H1 (cell line): ENCODE measurements at regions not wholly inside any gene's neighbourhood (a gene's known extent, or its start where the extent isn't known, plus 50 kb on each side); places are given as distances from the start of the nearest gene placed in this dataset.

ENCODE experiments used
- CTCF ChIA-PET: fragments of 300-600 bp; sonication (Branson Sonifier 250); formaldehyde crosslinking; loops from one replicate; lab custom pipeline; 2021; ENCODE audit not compliant: partially characterized antibody; lab: Charles Lee
- POLR2A ChIA-PET: fragments of 300-600 bp; sonication (Branson Sonifier 250); formaldehyde crosslinking; loops from one replicate; lab custom pipeline; 2021; ENCODE audit warnings: inconsistent platforms; ENCODE audit not compliant: partially characterized antibody; lab: Charles Lee
- DNase-seq, 2 experiments: peaks; one replicate each; pipeline versions ENCODE4 v3.0.0 to v3.0.0-alpha.2; 2010 to 2022; ENCODE audit warnings: low spot score in 2 of 2, low read depth in 1 of 2, mixed read lengths in 1 of 2
- FAIRE-seq: peaks from 2 replicates; lab custom pipeline; 2011; peaks lifted over from hg19 to GRCh38; lab: Jason Lieb, UNC
- H2AFZ ChIP-seq: 2 replicates; pipeline ENCODE4 v1.8.1; 2012; ENCODE audit warnings: low read length, inconsistent platforms
- H2AK5ac ChIP-seq: 2 replicates; pipeline ENCODE4 v1.6.1; 2013; ENCODE audit warnings: low read depth, low read length
- H2BK120ac ChIP-seq: replicated peaks from 2 replicates; pipeline ENCODE3; 2013; ENCODE audit warnings: low read depth, low read length, inconsistent platforms
- H2BK12ac ChIP-seq: 2 replicates; pipeline ENCODE4 v1.6.1; 2013; ENCODE audit warnings: low read depth, low read length
- H2BK15ac ChIP-seq: 2 replicates; pipeline ENCODE4 v1.6.1; 2013; ENCODE audit warnings: low read length
- H2BK20ac ChIP-seq: 2 replicates; pipeline ENCODE4 v1.6.1; 2013; ENCODE audit warnings: low read length
- H2BK5ac ChIP-seq: 2 replicates; pipeline ENCODE4 v1.6.1; 2013; ENCODE audit warnings: low read depth, low read length
- H3K14ac ChIP-seq: 2 replicates; pipeline ENCODE4 v1.6.1; 2013; ENCODE audit warnings: inconsistent platforms; ENCODE audit not compliant: insufficient read length
- H3K18ac ChIP-seq: 2 replicates; pipeline ENCODE4 v1.6.1; 2013; ENCODE audit warnings: low read length; ENCODE audit errors: extremely low read depth
- H3K23ac ChIP-seq: 2 replicates; pipeline ENCODE4 v1.6.1; 2013; ENCODE audit warnings: inconsistent platforms; ENCODE audit not compliant: insufficient read length
- H3K23me2 ChIP-seq: 2 replicates; pipeline ENCODE4 v1.6.1; 2013; ENCODE audit warnings: low read depth, low read length
- H3K27ac ChIP-seq: 2 replicates; pipeline ENCODE4 v1.6.1; 2011; ENCODE audit warnings: low read depth, low read length, inconsistent platforms
- H3K27me3 ChIP-seq, 4 experiments: replicated peaks in 1 of 4; 1 replicate in 1 of 4; 2 replicates in 3 of 4; pipeline versions ENCODE4 v1.6.1 to v1.8.1; 2011 to 2013; ENCODE audit warnings: low read length in 3 of 4, mild to moderate bottlenecking in 3 of 4, inconsistent platforms in 2 of 4, mixed read lengths in 2 of 4, moderate library complexity in 1 of 4; ENCODE audit not compliant: control insufficient read depth in 3 of 4, insufficient read depth in 3 of 4; ENCODE audit errors: extremely low read depth in 1 of 4
- H3K36me3 ChIP-seq, 4 experiments: 2 replicates each; pipeline versions ENCODE4 v1.6.1 to v1.8.1; 2011 to 2013; ENCODE audit warnings: mild to moderate bottlenecking in 4 of 4, low read length in 3 of 4, moderate library complexity in 2 of 4, control low read depth in 1 of 4, inconsistent platforms in 1 of 4; ENCODE audit not compliant: insufficient read depth in 4 of 4, control insufficient read depth in 2 of 4
- H3K4ac ChIP-seq: replicated peaks from 2 replicates; pipeline ENCODE3; 2013; ENCODE audit warnings: low read length, low read depth, mixed read lengths, inconsistent platforms; ENCODE audit not compliant: insufficient read length
- H3K4me1 ChIP-seq, 4 experiments: replicated peaks in 1 of 4; 1 replicate in 1 of 4; 2 replicates in 3 of 4; pipeline versions ENCODE4 v1.6.1 to v1.8.1; 2011 to 2013; ENCODE audit warnings: low read length in 3 of 4, inconsistent platforms in 2 of 4, mixed read lengths in 1 of 4; ENCODE audit not compliant: insufficient read depth in 4 of 4, control insufficient read depth in 3 of 4
- H3K4me2 ChIP-seq, 2 experiments: 2 replicates each; pipeline versions ENCODE4 v1.6.1 to v1.8.1; 2011 to 2013; ENCODE audit warnings: low read depth in 2 of 2, low read length in 2 of 2, control low read depth in 1 of 2, inconsistent platforms in 1 of 2, mild to moderate bottlenecking in 1 of 2; ENCODE audit not compliant: insufficient read depth in 1 of 2
- H3K4me3 ChIP-seq, 4 experiments: fragments of 200-600, 300-600 bp in 1 of 4; sonication (generic), shearing (Covaris generic), sonication (Bioruptor Twin) in 1 of 4; 2 replicates each; pipeline versions ENCODE4 v1.5.1 to v1.8.1; 2011 to 2016; ENCODE audit warnings: low read length in 4 of 4, low read depth in 3 of 4, control low read depth in 2 of 4, inconsistent platforms in 2 of 4, mild to moderate bottlenecking in 2 of 4, mixed read lengths in 1 of 4, moderate library complexity in 1 of 4; ENCODE audit not compliant: insufficient read depth in 2 of 4; ENCODE audit errors: extremely low read depth in 1 of 4
- H3K56ac ChIP-seq: replicated peaks from 2 replicates; pipeline ENCODE3; 2013; ENCODE audit warnings: low read depth, mild to moderate bottlenecking, mixed read lengths, low read length, inconsistent platforms; ENCODE audit not compliant: insufficient read length
- H3K79me1 ChIP-seq: 2 replicates; pipeline ENCODE4 v1.6.1; 2013; ENCODE audit warnings: low read depth, low read length, control low read depth
- H3K79me2 ChIP-seq, 2 experiments: 2 replicates each; pipeline versions ENCODE4 v1.6.1 to v1.8.1; 2012 to 2013; ENCODE audit warnings: low read length in 2 of 2, mild to moderate bottlenecking in 2 of 2, inconsistent platforms in 1 of 2; ENCODE audit not compliant: insufficient read depth in 2 of 2, control insufficient read depth in 1 of 2
- H3K9ac ChIP-seq, 4 experiments: replicated peaks in 1 of 4; 1 replicate in 1 of 4; 2 replicates in 3 of 4; pipeline versions ENCODE4 v1.6.1 to v1.8.1; 2011 to 2013; ENCODE audit warnings: low read depth in 3 of 4, low read length in 3 of 4, control low read depth in 2 of 4, mild to moderate bottlenecking in 2 of 4, moderate library complexity in 2 of 4, inconsistent platforms in 1 of 4; ENCODE audit errors: extremely low read depth in 1 of 4
- H3K9me3 ChIP-seq, 2 experiments: 2 replicates each; pipeline versions ENCODE4 v1.6.1 to v1.8.1; 2012 to 2013; ENCODE audit warnings: mild to moderate bottlenecking in 2 of 2, moderate library complexity in 2 of 2, control low read depth in 1 of 2, inconsistent platforms in 1 of 2, low read depth in 1 of 2, low read length in 1 of 2, mixed read lengths in 1 of 2; ENCODE audit not compliant: insufficient read depth in 2 of 2
- H4K20me1 ChIP-seq, 2 experiments: replicated peaks in 1 of 2; 2 replicates each; pipeline versions ENCODE3 to v1.8.1; 2011 to 2013; ENCODE audit warnings: inconsistent platforms in 2 of 2, low read length in 2 of 2, mild to moderate bottlenecking in 1 of 2; ENCODE audit not compliant: insufficient read depth in 2 of 2, control insufficient read depth in 1 of 2
- H4K5ac ChIP-seq: 2 replicates; pipeline ENCODE4 v1.6.1; 2013; ENCODE audit warnings: low read length, low read depth, mixed read lengths, inconsistent platforms; ENCODE audit not compliant: insufficient read length
- H4K8ac ChIP-seq: 2 replicates; pipeline ENCODE4 v1.8.0; 2013; ENCODE audit warnings: mild to moderate bottlenecking, moderate library complexity, low read length, inconsistent platforms; ENCODE audit not compliant: insufficient read depth; ENCODE audit errors: extremely low read depth
- H4K91ac ChIP-seq: replicated peaks from 2 replicates; pipeline ENCODE3; 2013; ENCODE audit warnings: low read length, mixed read lengths, inconsistent platforms; ENCODE audit not compliant: insufficient read length
- CEBPB ChIP-seq: IDR thresholded peaks from 2 replicates; pipeline ENCODE4 v1.6.1; 2012; ENCODE audit warnings: low read depth, low read length
- CREB1 ChIP-seq: IDR thresholded peaks from 2 replicates; pipeline ENCODE4 v1.6.1; 2012; ENCODE audit warnings: inconsistent platforms
- KDM4A ChIP-seq: IDR thresholded peaks from one replicate; pipeline ENCODE4 v1.7.1; 2012; ENCODE audit warnings: low read depth, mild to moderate bottlenecking, moderate library complexity, low read length, inconsistent platforms; ENCODE audit not compliant: severe bottlenecking
- KDM5A ChIP-seq: fragments of 200-600 bp; IDR thresholded peaks from 2 replicates; pipeline ENCODE4 v1.7.1; 2012; ENCODE audit warnings: mild to moderate bottlenecking, low read length, inconsistent platforms, mixed read lengths
- POLR2AphosphoS5 ChIP-seq: IDR thresholded peaks from 2 replicates; pipeline ENCODE4 v1.6.1; 2011; ENCODE audit warnings: low read depth, low read length
- RNF2 ChIP-seq: fragments of 200-900, 300-1000 bp; sonication (generic); IDR thresholded peaks from 2 replicates; pipeline ENCODE4 v1.7.1; 2016; ENCODE audit warnings: borderline replicate concordance, low read depth, mild to moderate bottlenecking, antibody characterized with exemption, low read length; ENCODE audit not compliant: poor library complexity, severe bottlenecking; ENCODE audit errors: missing control alignments
- ZNF274 ChIP-seq: IDR thresholded peaks from 2 replicates; pipeline ENCODE4 v1.7.0; 2012; ENCODE audit warnings: low read length, borderline replicate concordance; ENCODE audit errors: extremely low read depth
- WGBS, 2 experiments: shearing (Covaris generic) in 1 of 2; methylation state at CpG; one replicate each; pipeline versions ENCODE4 v1.1.6 to v1.1.7; 2013 to 2015; ENCODE audit warnings: low lambda C conversion rate in 2 of 2, mixed read lengths in 2 of 2, inconsistent platforms in 1 of 2, low coverage in 1 of 2, missing lambda C conversion rate in 1 of 2; ENCODE audit not compliant: insufficient replicate concordance in 2 of 2, insufficient coverage in 1 of 2, insufficient read length in 1 of 2; ENCODE audit errors: extremely low coverage in 1 of 2, missing lambda C conversion rate in 1 of 2; 5-methylcytosine and 5-hydroxymethylcytosine counted together
- TF ChIP-seq, protein P1 (sequence below), 3 experiments: IDR thresholded peaks; 1 replicate in 2 of 3; 2 replicates in 1 of 3; pipeline versions ENCODE4 v1.5.1 to v1.6.1; 2011; ENCODE audit warnings: low read length in 3 of 3, mild to moderate bottlenecking in 3 of 3, inconsistent platforms in 2 of 3, low read depth in 1 of 3, moderate library complexity in 1 of 3; ENCODE audit not compliant: insufficient read depth in 1 of 3; ENCODE audit errors: control extremely low read depth in 1 of 3
- TF ChIP-seq, protein P2 (sequence below): IDR thresholded peaks from 2 replicates; pipeline ENCODE4 v1.6.1; 2012; ENCODE audit warnings: inconsistent platforms

DNA sequence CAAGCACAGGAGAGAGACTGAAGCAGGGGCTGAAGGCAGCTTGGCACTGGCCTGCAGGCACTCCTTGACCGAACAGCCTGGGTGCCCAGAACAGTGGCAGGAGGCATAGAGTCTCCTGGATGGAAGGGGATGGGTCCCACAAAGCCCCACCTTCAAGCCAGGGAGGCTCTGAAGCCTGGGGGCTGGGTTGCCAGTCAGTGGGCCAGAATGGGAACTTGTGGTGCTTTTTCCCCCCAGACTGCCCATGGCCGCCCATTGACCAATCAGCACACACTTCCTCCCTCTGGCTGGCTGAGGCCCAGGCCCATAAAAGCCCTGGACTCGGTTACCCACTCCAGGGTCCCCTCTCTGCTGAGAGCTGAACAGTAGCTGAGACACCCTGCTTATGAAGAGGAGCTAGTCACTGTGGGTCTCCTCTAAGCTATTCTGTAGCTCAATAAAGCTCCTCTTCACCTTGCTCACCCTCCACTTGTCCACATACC is 109.6 kb downstream of the ELAPOR2 start:
- H2BK20ac ChIP-seq = no peak overlapping the region
- no peak overlapping the region for H2AFZ ChIP-seq
- H3K56ac ChIP-seq = no peak overlapping the region
- DNase-seq (no peak), FAIRE-seq (no peak)
- H4K91ac ChIP-seq = no peak overlapping the region
- ChIA-PET CTCF (interaction anchor here (0.6 to 1.6 kb wide), 14 partner anchors 9 to 680 kb away, joined by 3 to 15 read pairs (median 4); no protein-coding TSS in a partner anchor), POLR2A (interaction anchor here (1.2 kb wide), 2 partner anchors 13 to 203 kb away, joined by 3 to 5 read pairs; partner anchors contain the start of gene DMTF1)
- H2BK15ac ChIP-seq = no peak overlapping the region
- no peak overlapping the region for H3K4me3 ChIP-seq
- peaks cover 6% of the 10 kb centered on the region for H3K79me1 ChIP-seq
- no peak overlapping the region for H3K14ac ChIP-seq
- no peak overlapping the region for H3K27ac ChIP-seq
- no peaks in the 10 kb centered on the region; a peak in 1 of 8 replicates for H3K36me3 ChIP-seq
- H3K4me2 ChIP-seq = no peak overlapping the region
- no peaks in the 10 kb centered on the region for H3K27me3 ChIP-seq
- H2BK12ac ChIP-seq = 0 out of 2 replicates have a peak overlapping the region, but pooled peaks have one; percentile 11
- H3K18ac ChIP-seq = no peak overlapping the region
- peaks cover 0 to 14% of the 10 kb centered on the region in 2 experiments; a peak in 1 of 4 replicates for H3K79me2 ChIP-seq
- H3K9me3 ChIP-seq = no peaks in the 10 kb centered on the region
- peaks cover 3 to 5% of the 10 kb centered on the region in 2 experiments for H4K20me1 ChIP-seq
- no peak overlapping the region for H2BK120ac ChIP-seq
- no peak overlapping the region for H3K9ac ChIP-seq
- H3K23ac ChIP-seq = no peak overlapping the region
- no peak overlapping the region for H4K8ac ChIP-seq
- peaks cover 0 to 21% (median 4%) of the 10 kb centered on the region in 4 experiments; a peak in 3 of 7 replicates for H3K4me1 ChIP-seq
- WGBS, 2 experiments = 89% methylated on average over 3 of the region's 3 CpGs; no CpG with 5 or more reads in 1 of the 2 experiments
- H3K23me2 ChIP-seq = no peaks in the 10 kb centered on the region
- H2AK5ac ChIP-seq = no peak overlapping the region
- H4K5ac ChIP-seq = no peak overlapping the region
- H3K4ac ChIP-seq = no peak overlapping the region
- H2BK5ac ChIP-seq = peak overlapping the region; percentile 72
- TF ChIP-seq KDM4A (no peak), ZNF274 (no peak), POLR2AphosphoS5 (no peak), KDM5A (no peak), RNF2 (no peak), CREB1 (no peak), CEBPB (no peak)
- TF ChIP-seq, protein P1, sequence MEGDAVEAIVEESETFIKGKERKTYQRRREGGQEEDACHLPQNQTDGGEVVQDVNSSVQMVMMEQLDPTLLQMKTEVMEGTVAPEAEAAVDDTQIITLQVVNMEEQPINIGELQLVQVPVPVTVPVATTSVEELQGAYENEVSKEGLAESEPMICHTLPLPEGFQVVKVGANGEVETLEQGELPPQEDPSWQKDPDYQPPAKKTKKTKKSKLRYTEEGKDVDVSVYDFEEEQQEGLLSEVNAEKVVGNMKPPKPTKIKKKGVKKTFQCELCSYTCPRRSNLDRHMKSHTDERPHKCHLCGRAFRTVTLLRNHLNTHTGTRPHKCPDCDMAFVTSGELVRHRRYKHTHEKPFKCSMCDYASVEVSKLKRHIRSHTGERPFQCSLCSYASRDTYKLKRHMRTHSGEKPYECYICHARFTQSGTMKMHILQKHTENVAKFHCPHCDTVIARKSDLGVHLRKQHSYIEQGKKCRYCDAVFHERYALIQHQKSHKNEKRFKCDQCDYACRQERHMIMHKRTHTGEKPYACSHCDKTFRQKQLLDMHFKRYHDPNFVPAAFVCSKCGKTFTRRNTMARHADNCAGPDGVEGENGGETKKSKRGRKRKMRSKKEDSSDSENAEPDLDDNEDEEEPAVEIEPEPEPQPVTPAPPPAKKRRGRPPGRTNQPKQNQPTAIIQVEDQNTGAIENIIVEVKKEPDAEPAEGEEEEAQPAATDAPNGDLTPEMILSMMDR (IDR thresholded peaks at IDR 0.05; ENCODE audit: control extremely low read depth in 1 of 3, insufficient read depth in 1 of 3, low read depth in 1 of 3, low read length in 3 of 3) = no peak
- TF ChIP-seq, protein P2, sequence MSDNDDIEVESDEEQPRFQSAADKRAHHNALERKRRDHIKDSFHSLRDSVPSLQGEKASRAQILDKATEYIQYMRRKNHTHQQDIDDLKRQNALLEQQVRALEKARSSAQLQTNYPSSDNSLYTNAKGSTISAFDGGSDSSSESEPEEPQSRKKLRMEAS = no peak
